ENCODE measurements at regions not wholly inside any gene's neighbourhood (a gene's known extent, or its start where the extent isn't known, plus 50 kb on each side); places are given as distances from the start of the nearest gene placed in this dataset.
"Not testable (repeated sequence)": the region's sequence is repeated elsewhere in the genome, so short reads cannot be mapped to it uniquely, and the experiment has no call there.

GRCh38 chr9:38175423-38175822 lies 106.4 kb upstream of the SHB start:
- no peak for DNase-seq (ENCODE audit: low read depth)
- no peak for TF ChIP-seq CTCF (IDR thresholded peaks at IDR 0.05; ENCODE audit: insufficient read depth, low read length, poor library complexity, severe bottlenecking)
- Histone ChIP-seq H3K27me3 (ENCODE audit: control insufficient read depth, insufficient read depth, low read length) (no peaks in the 10 kb centered on the region), H3K36me3 (ENCODE audit: control insufficient read depth, insufficient read depth, low read length) (no peaks in the 10 kb centered on the region), H3K4me3 (ENCODE audit: low read depth, low read length) (no peak overlapping the region)

GRCh38 chr9:38172586-38172985 lies 103.6 kb upstream of the SHB start:
- no peaks in the 10 kb centered on the region for H3K27me3 ChIP-seq (ENCODE audit: control insufficient read depth, insufficient read depth, low read length)
- no peak for TF ChIP-seq CTCF (IDR thresholded peaks at IDR 0.05; ENCODE audit: insufficient read depth, low read length, poor library complexity, severe bottlenecking)
- H3K4me3 ChIP-seq (ENCODE audit: low read depth, low read length), result no peak overlapping the region
- no peak for DNase-seq (ENCODE audit: low read depth)
- no peaks in the 10 kb centered on the region for H3K36me3 ChIP-seq (ENCODE audit: control insufficient read depth, insufficient read depth, low read length)

- no peak for TF ChIP-seq CTCF (IDR thresholded peaks at IDR 0.05; ENCODE audit: insufficient read depth, low read length, poor library complexity, severe bottlenecking)
- no peaks in the 10 kb centered on the region for H3K36me3 ChIP-seq (ENCODE audit: control insufficient read depth, insufficient read depth, low read length)
- no peak overlapping the region for H3K4me3 ChIP-seq (ENCODE audit: low read depth, low read length)
- no peak for DNase-seq (ENCODE audit: low read depth)
- H3K27me3 ChIP-seq (ENCODE audit: control insufficient read depth, insufficient read depth, low read length), result no peaks in the 10 kb centered on the region
Measured at GRCh38 chr9:38171926-38172325, 102.9 kb upstream of the SHB start.

GRCh38 chr9:38171538-38171884 lies 102.5 kb upstream of the SHB start:
- Histone ChIP-seq H3K4me3 (ENCODE audit: low read depth, low read length) (no peak overlapping the region), H3K27me3 (ENCODE audit: control insufficient read depth, insufficient read depth, low read length) (no peaks in the 10 kb centered on the region), H3K36me3 (ENCODE audit: control insufficient read depth, insufficient read depth, low read length) (no peaks in the 10 kb centered on the region)
- DNase-seq (ENCODE audit: low read depth), result no peak
- TF ChIP-seq CTCF (IDR thresholded peaks at IDR 0.05; ENCODE audit: insufficient read depth, low read length, poor library complexity, severe bottlenecking), result no peak

GRCh38 chr9:38170763-38171537 lies 101.9 kb upstream of the SHB start:
- not testable (repeated sequence) for H3K27me3 ChIP-seq (ENCODE audit: control insufficient read depth, insufficient read depth, low read length); H3K4me3 ChIP-seq (ENCODE audit: low read depth, low read length); H3K36me3 ChIP-seq (ENCODE audit: control insufficient read depth, insufficient read depth, low read length)
- peak; percentile 75 for DNase-seq (ENCODE audit: low read depth)

GRCh38 chr9:38170155-38170554 lies 101.1 kb upstream of the SHB start:
- not testable (repeated sequence) for H3K27me3 ChIP-seq (ENCODE audit: control insufficient read depth, insufficient read depth, low read length); H3K4me3 ChIP-seq (ENCODE audit: low read depth, low read length); DNase-seq (ENCODE audit: low read depth); H3K36me3 ChIP-seq (ENCODE audit: control insufficient read depth, insufficient read depth, low read length)

- no peak for DNase-seq (ENCODE audit: low read depth)
- no peak for TF ChIP-seq CTCF (IDR thresholded peaks at IDR 0.05; ENCODE audit: insufficient read depth, low read length, poor library complexity, severe bottlenecking)
- no peaks in the 10 kb centered on the region for H3K27me3 ChIP-seq (ENCODE audit: control insufficient read depth, insufficient read depth, low read length)
- H3K4me3 ChIP-seq (ENCODE audit: low read depth, low read length), result no peak overlapping the region
- H3K36me3 ChIP-seq (ENCODE audit: control insufficient read depth, insufficient read depth, low read length), result no peaks in the 10 kb centered on the region
Measured at GRCh38 chr9:38166501-38166900, 97.5 kb upstream of the SHB start.
